HepG2 (cell line): ENCODE measurements at regions not wholly inside any gene's neighbourhood (a gene's known extent, or its start where the extent isn't known, plus 50 kb on each side); places are given as distances from the start of the nearest gene placed in this dataset.

Experiments
- ATF7 ChIP-seq, 2 experiments: fragments of 450-650 bp in 1 of 2; sonication (generic) in 1 of 2; formaldehyde crosslinking in 1 of 2; IDR thresholded peaks; 2 replicates each; pipeline versions ENCODE4 v1.4.0 to v1.6.1; 2016 to 2020; ENCODE audit warnings: antibody characterized with exemption in 1 of 2, mild to moderate bottlenecking in 1 of 2, missing genetic modification reagents in 1 of 2
- HDAC6 ChIP-seq: fragments of 200-600 bp; sonication (generic); IDR thresholded peaks from 2 replicates; pipeline ENCODE4 v1.7.0; 2017; ENCODE audit warnings: mild to moderate bottlenecking, antibody characterized with exemption, low read length, low read depth
- POLR2AphosphoS5 ChIP-seq: IDR thresholded peaks from 2 replicates; pipeline ENCODE4 v1.6.1; 2012; ENCODE audit warnings: low read depth, low read length
- ZNF639 ChIP-seq: conservative IDR thresholded peaks from 2 replicates; pipeline ENCODE4 v1.6.1; 2018; ENCODE audit warnings: missing genetic modification reagents
- ZNF766 ChIP-seq: sonication (generic); formaldehyde crosslinking; IDR thresholded peaks from 2 replicates; pipeline ENCODE4 v1.5.0; 2020; ENCODE audit warnings: missing genetic modification reagents, borderline replicate concordance
- ZSCAN20 ChIP-seq: sonication (generic); formaldehyde crosslinking; IDR thresholded peaks from 2 replicates; pipeline ENCODE4 v1.4.0; 2020; ENCODE audit warnings: missing genetic modification reagents, mild to moderate bottlenecking, borderline replicate concordance
- TF ChIP-seq, protein P1 (sequence below): IDR thresholded peaks from 2 replicates; pipeline ENCODE4 v1.6.1; 2016; ENCODE audit warnings: missing compliant biosample characterization, missing genetic modification reagents, borderline replicate concordance

- TF ChIP-seq ZNF766 (CRISPR knock-in tag) (no peak), ATF7 (IDR thresholded peaks at IDR 0.05) (no peak), ATF7 (CRISPR knock-in tag; IDR thresholded peaks at IDR 0.05) (no peak), POLR2AphosphoS5 (no peak), HDAC6 (no peak), ZNF639 (CRISPR knock-in tag) (no peak), ZSCAN20 (no peak)
- TF ChIP-seq, protein P1, sequence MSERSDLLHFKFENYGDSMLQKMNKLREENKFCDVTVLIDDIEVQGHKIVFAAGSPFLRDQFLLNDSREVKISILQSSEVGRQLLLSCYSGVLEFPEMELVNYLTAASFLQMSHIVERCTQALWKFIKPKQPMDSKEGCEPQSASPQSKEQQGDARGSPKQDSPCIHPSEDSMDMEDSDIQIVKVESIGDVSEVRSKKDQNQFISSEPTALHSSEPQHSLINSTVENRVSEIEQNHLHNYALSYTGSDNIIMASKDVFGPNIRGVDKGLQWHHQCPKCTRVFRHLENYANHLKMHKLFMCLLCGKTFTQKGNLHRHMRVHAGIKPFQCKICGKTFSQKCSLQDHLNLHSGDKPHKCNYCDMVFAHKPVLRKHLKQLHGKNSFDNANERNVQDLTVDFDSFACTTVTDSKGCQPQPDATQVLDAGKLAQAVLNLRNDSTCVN (CRISPR knock-in tag), result no peak
These were observed 71.4 kb downstream of the KCNF1 start for GRCh38 chr2:10982931-10983701.
